ENCODE measurements at regions not wholly inside any gene's neighbourhood (a gene's known extent, or its start where the extent isn't known, plus 50 kb on each side); places are given as distances from the start of the nearest gene placed in this dataset.

DNA sequence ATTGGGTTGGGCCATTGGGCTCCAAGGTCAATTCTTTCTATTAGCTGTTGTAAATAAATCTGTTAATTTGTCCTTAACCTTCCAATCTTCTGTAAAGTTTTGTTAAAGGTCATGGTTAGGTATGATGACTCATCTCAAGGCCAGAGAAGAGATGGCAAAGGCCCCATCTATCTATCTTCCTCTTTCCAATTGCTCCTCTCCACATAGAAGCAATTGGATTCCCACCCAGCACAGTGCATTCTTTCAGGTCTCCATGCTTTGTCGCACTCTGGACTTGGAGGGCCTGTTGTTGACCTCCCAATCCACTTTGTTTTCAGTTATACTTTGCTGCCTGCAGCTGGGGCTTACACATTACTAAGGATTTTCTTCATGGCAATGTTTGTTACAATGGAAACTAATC lies 118.5 kb downstream of the MFAP3L start:
- no peak for DNase-seq
- Histone ChIP-seq H3K36me3 (no peaks in the 10 kb centered on the region), H3K4me3 (no peak overlapping the region), H3K27ac (no peak overlapping the region), H3K27me3 (replicated peaks in 1 of 7) (no peaks in the 10 kb centered on the region), H3K4me1 (no peaks in the 10 kb centered on the region), H3K9me3 (no peaks in the 10 kb centered on the region)
- 79 to 97% (median 88%) methylated on average over 1 of the region's 1 CpG for WGBS, 5 donors
- no peak for TF ChIP-seq POLR2A (IDR thresholded peaks at IDR 0.05)
- TF ChIP-seq, protein P1, sequence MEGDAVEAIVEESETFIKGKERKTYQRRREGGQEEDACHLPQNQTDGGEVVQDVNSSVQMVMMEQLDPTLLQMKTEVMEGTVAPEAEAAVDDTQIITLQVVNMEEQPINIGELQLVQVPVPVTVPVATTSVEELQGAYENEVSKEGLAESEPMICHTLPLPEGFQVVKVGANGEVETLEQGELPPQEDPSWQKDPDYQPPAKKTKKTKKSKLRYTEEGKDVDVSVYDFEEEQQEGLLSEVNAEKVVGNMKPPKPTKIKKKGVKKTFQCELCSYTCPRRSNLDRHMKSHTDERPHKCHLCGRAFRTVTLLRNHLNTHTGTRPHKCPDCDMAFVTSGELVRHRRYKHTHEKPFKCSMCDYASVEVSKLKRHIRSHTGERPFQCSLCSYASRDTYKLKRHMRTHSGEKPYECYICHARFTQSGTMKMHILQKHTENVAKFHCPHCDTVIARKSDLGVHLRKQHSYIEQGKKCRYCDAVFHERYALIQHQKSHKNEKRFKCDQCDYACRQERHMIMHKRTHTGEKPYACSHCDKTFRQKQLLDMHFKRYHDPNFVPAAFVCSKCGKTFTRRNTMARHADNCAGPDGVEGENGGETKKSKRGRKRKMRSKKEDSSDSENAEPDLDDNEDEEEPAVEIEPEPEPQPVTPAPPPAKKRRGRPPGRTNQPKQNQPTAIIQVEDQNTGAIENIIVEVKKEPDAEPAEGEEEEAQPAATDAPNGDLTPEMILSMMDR (IDR thresholded peaks at IDR 0.05 in 8 of 11, conservative IDR thresholded peaks at IDR 0.05 in 3 of 11) = no peak
- TF ChIP-seq POLR2AphosphoS5 (IDR thresholded peaks at IDR 0.05) = no peak
- intact Hi-C loops (cut with DNase I; ENCODE audit: low total_unique reads) = no loop called here

GRCh38 chr4:169906821-169907220 lies 119.4 kb downstream of the MFAP3L start:
- no peaks in the 10 kb centered on the region for H3K9me3 ChIP-seq
- H3K27ac ChIP-seq = no peak overlapping the region
- H3K4me3 ChIP-seq = no peak overlapping the region
- intact Hi-C loops (cut with DNase I; ENCODE audit: low total_unique reads) = no loop called here
- no peak for DNase-seq
- no peaks in the 10 kb centered on the region for H3K4me1 ChIP-seq
- TF ChIP-seq, protein P1 (IDR thresholded peaks at IDR 0.05 in 8 of 11, conservative IDR thresholded peaks at IDR 0.05 in 3 of 11) = no peak
- TF ChIP-seq POLR2A (IDR thresholded peaks at IDR 0.05) (no peak), POLR2AphosphoS5 (IDR thresholded peaks at IDR 0.05) (no peak)
- H3K36me3 ChIP-seq = no peaks in the 10 kb centered on the region
- WGBS, 5 donors = 69 to 81% (median 73%) methylated on average over 1 of the region's 1 CpG
- H3K27me3 ChIP-seq (replicated peaks in 1 of 7) = peaks cover 0 to 1% (median 0%) of the 10 kb centered on the region in 7 donors

GRCh38 chr4:169906104-169906503 lies 120.1 kb downstream of the MFAP3L start:
- no peaks in the 10 kb centered on the region for H3K4me1 ChIP-seq
- TF ChIP-seq POLR2A (IDR thresholded peaks at IDR 0.05) = no peak
- no peak for TF ChIP-seq POLR2AphosphoS5 (IDR thresholded peaks at IDR 0.05)
- TF ChIP-seq, protein P1 (IDR thresholded peaks at IDR 0.05 in 8 of 11, conservative IDR thresholded peaks at IDR 0.05 in 3 of 11) = no peak
- DNase-seq = no peak
- no peaks in the 10 kb centered on the region for H3K9me3 ChIP-seq
- intact Hi-C loops (cut with DNase I; ENCODE audit: low total_unique reads) = no loop called here
- H3K27me3 ChIP-seq (replicated peaks in 1 of 7) = peaks cover 0 to 4% (median 0%) of the 10 kb centered on the region in 7 donors
- no peak overlapping the region for H3K27ac ChIP-seq
- H3K4me3 ChIP-seq = no peak overlapping the region
- 59 to 100% (median 68%) methylated on average over 2 of the region's 2 CpGs for WGBS, 5 donors
- H3K36me3 ChIP-seq = no peaks in the 10 kb centered on the region

DNA sequence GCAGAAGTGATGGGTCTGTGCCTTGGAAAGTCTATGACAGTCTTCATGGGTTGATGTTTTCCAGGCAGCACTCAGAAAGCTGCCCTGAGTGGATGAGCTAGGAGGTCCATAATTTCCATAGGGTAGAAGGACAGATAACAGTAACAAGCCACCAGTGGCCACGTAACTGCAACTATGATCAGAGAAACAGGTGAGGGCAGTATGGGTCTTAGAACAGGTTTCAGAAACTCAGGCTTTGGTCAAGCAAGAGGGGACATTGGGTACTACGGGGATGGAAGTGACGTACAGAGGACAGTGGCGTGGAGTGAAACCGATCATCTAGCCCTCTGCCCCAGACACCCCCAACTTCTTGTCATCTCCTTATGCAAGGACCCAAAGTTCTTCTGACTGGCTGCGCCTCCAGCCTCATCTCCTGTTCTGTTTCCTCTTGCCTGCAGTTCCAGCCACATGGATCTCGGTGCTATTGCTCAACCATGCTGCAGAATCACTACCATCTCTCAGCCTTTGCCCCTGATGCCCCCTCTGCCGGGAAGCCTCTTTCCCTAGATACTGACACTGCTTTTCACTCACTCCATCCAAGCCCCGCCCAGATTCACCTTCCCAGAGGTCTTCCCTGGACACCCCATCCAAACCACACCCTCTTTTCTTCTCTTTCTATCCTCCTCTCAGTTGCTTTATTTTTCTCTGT lies 123.4 kb downstream of the MFAP3L start:
- intact Hi-C loops (cut with DNase I; ENCODE audit: low total_unique reads) = no loop called here
- H3K4me1 ChIP-seq = no peaks in the 10 kb centered on the region
- no peak for DNase-seq
- H3K27ac ChIP-seq = no peak overlapping the region
- H3K36me3 ChIP-seq = no peaks in the 10 kb centered on the region
- TF ChIP-seq POLR2AphosphoS5 (IDR thresholded peaks at IDR 0.05) (no peak), POLR2A (IDR thresholded peaks at IDR 0.05) (no peak)
- TF ChIP-seq, protein P1 (IDR thresholded peaks at IDR 0.05 in 8 of 11, conservative IDR thresholded peaks at IDR 0.05 in 3 of 11) = no peak
- no peaks in the 10 kb centered on the region for H3K9me3 ChIP-seq
- peaks cover 0 to 4% (median 0%) of the 10 kb centered on the region in 7 donors for H3K27me3 ChIP-seq (replicated peaks in 1 of 7)
- no peak overlapping the region for H3K4me3 ChIP-seq
- WGBS, 5 donors = 78 to 87% (median 81%) methylated on average over 9 of the region's 9 CpGs

All from spleen (tissue), 11 donors.